HS-27A (cell line): ENCODE measurements at regions not wholly inside any gene's neighbourhood (a gene's known extent, or its start where the extent isn't known, plus 50 kb on each side); places are given as distances from the start of the nearest gene placed in this dataset.
"Not testable (repeated sequence)": the region's sequence is repeated elsewhere in the genome, so short reads cannot be mapped to it uniquely, and the experiment has no call there.

Experiments used
- DNase-seq: peaks from one replicate; pipeline ENCODE4 v3.0.0-alpha.2; 2012; ENCODE audit warnings: low read depth, missing footprints

DNA sequence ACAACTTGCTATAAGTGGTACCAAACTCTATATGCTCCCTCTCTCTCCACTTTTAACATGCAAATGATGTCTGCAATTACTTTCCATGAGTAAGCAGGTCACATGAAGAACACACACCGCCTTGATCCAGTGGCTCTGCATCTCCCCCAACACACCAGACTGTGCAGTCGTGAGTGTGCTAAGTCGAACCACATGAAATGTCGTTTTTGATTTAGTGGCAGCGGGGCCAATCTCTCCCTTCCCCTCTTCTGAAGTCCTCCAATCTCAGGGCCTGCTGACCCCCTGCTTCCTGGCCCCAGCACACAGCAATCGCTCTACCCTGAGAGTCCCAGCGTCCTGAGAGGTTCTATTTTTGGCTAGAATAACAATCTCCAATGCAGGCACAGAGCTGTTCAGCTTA lies 312.5 kb downstream of the SHQ1 start:
- no peak for DNase-seq

DNA sequence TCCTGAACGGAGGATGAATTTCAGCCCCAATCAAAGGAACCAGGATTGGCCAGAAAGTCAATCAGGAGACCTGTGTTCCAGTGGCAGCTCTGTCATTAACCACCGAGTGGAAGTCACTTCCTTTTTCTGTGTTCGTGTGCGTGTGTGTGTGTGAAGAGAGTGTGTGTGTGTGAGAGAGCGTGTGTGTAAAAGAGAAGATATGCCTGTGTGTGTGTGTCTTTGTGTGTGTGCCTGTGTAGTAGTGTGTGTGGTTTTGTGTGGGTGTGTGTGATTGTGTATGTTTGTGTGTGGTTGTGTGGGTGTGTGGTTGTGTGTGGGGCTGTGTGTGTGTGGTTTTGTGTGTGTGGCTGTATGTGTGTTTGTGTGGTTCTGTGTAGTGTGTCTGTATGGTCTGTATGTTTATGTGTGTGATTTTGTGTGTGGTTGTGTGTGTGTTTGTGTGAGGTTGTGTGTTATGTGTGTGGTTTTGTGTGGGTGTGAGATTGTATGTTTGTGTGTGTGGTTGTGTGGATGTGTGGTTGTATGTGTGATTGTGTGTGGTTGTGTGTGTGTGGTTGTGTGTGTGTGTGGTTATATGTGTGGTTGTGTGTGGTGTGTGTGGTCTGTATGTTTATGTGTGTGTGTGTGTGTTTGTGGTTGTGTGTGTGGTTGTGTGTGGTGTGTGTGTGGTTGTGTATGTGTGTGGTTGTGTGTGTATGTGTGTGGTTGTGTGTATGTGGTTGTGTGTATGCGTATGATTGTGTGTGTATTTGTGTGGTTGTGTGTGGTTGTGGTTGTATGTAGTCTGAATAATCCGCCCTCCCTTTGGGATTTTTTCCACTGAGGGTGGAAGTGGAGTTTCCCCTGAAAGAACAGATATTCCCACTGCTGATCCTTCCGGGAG lies 314.4 kb downstream of the SHQ1 start:
- no peak for DNase-seq

DNA sequence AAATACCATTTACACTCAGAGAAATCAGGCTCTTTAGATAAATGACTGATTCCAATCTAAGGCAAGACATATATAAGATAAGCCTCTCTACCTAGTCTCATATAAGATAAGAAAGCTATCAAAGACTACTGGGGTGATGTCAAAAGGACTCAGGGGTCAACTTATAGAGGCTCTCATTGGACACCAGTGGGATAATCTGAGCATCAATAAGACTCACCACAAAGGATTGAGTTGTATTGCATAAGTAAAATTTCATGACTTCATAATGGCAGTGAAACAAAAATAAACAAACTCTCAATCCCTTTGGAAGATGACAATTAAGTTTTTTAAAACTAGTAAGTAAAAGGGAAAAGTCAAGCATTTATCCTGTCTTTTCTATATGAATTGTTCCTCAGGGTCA lies 317.8 kb downstream of the SHQ1 start:
- DNase-seq = no peak

DNA sequence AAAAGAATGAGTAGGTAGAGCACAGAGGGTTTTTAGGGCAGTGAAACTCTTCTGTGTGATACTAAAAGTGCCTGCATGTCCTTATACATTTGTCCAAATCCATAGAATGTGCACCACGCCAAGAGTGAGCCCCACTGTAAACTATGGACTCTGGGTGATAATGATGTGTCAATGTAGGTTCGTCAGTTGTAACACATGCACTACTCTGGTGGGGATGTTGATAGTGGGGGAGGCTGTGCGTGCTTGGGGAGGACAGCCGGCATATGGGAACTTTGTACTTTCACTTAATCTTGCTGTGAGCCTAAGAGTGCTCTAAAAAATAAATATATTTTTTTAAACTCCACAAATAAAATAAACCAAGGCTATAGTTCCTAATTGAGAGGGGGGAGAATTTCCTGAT lies 319.2 kb downstream of the SHQ1 start:
- no peak for DNase-seq

DNA sequence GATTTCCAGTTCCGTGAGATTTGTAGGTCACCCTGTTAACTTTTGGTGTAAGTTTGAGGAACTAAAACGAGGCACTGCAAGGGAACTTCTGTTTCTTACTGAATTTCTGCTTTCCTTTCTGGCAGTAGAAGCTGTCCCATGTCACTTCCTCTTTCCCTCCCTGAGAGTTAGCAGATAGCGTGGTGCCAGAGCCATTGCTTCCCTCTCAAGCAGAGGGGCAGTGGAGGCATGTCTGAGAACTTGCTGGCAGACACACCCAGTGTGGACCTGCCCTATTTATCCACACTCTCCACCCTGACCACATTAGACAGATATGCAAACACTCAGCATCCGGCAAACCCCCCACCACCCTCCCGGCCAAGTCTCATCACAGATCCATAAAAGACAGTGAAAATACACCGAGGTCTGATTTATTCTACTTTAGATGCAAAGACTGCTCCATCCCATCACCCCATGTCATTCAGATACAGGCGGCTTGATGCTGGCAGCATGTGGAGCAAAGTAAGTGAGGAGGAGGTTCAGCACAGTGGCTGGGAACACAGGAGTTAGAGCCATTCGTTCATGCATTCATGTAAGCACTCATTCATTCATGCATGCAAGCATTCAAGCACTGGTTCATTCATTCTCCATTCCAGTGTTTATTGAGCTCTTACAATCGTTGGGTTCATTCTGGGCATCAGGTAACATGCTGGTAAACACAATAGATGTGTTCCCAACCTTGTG lies 324.7 kb downstream of the SHQ1 start:
- DNase-seq = no peak

DNA sequence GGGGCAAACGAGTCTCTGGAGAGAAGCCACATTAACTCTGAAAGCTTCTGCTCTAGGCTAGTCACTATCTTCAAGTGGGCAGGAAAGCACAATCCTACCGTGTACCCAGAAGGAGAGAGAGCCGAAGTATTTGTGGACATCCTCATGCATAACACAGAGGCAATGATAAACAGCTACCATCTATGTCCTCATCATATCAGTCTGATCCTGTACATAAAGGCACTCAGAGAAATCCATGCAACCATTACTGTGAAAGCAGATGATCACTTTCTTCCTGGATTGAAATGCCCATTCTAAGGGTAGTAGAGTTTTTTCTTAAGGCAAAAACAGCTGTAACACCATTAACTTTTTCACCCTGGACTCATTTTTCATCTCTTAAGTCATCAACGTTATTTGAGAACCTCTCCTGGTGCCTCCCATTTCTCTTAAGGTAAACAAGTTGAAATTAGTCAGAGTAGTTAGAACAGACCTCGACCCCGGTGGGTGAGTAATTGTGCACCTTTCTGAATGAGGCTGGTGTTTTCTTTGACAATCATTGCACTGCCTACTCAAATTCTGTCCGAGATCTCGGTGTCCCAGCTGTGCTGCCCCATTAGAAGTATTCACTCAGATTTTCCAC lies 327.4 kb downstream of the SHQ1 start:
- peak; percentile 27 for DNase-seq

DNA sequence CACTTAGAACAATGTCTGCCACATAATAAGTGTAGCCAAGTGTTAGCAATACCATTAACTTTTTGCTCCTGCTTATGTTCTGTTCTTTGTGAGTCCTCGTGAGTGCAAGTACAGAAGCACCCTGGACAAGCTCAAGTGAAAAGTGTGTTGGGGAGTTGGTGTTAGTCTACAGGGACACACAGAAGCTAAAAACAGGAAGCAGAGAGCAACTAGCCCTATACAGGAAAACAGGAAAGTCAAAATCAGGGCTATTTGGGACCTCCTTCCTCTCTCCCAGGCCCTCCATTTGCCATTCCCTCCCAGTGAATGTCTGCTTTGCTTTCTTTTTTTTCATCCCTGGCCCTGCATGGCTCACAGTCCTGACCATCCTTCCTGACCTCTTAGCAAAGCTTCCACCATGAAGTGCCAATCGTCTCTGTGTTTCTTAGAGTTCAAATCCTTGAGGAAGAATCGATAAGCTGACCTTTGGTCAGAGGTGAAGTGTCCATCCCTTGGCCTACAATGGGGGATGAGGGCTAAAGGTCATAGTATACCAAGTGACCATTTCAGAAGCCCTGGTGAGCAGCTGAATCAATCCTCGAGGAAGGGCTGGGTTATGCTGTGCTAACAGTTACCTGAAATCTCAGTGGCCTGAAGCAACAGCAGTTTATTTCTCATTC lies 328.2 kb downstream of the SHQ1 start:
- no peak for DNase-seq

DNA sequence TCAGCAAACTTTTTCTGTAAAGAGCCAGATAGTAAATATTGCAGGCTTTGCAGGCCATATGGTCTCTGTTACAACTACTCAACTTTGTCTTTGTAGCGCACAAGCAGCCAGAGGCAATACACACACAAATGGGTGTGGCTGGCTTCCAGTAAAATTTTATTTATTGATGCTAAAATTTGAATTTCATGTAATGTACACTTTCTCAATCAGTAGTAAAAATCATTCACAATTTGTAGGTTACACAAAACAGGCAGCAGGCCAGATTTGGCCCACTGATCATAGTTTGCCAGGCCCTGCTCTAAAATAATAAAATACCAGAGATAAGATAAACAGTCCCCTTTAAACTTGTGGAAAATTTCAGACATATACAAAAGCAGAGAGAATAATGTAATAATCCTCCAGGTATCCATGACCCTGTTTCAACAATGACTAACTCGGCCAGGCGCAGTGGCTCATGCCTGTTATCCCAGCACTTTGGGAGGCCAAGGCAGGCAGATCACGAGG lies 330.3 kb downstream of the SHQ1 start:
- no peak for DNase-seq

DNA sequence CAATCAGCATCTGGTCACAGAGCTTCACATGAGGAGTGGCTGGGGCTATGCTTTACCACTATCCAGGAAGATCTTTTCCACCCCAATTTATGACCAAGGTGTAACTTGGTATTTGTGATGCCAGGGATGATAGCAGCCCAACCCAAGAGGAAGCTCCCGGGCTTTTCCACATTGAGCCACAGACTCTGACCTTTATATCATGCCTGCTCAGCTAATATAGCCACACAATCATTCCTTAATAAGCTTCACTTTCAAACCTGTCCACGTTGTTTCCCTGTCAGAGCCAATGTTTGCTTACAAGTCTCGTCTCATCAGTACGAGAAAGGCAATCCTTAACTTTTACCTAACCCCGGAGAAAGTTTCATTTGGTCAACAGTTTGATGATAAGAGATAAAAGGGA lies 330.9 kb downstream of the SHQ1 start:
- no peak for DNase-seq

DNA sequence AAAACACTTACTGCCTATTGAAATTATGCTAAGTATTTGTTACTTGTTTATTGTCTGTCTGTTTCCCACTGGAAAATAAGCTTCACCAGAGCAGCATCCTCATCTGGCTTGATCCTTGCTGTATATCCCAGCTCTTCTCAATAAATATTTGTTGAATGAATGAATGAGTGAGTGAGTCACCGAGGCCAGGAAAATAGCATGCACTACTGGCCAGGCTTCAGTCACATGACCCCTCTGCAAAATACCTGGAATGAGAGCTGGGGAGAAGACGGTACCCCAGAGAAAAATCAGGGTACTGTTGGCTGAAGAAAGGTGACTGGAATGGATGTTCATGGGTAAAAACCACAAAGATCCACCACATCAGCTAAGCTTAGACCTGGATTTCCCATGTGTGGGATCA lies 331.9 kb downstream of the SHQ1 start:
- DNase-seq = no peak

DNA sequence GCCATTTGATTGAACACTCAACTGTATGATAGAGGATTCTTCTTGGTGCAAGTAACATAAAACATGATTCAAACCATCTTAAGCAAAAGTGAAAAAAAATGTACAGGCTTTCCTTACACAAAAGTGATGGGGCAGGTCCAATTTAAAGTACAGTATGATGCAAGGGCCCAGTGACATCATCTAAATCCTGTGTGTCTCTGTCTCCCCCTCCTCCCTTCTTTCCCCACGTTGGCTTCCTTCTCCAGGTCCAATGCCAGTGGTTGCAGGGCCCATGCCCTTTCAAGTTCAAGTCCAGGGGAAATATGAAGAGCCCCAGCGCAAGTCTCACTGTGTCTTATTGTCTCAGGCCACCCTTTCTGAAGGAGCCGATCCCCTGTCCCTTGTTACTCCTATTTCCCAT lies 332.3 kb downstream of the SHQ1 start:
- no peak for DNase-seq

DNA sequence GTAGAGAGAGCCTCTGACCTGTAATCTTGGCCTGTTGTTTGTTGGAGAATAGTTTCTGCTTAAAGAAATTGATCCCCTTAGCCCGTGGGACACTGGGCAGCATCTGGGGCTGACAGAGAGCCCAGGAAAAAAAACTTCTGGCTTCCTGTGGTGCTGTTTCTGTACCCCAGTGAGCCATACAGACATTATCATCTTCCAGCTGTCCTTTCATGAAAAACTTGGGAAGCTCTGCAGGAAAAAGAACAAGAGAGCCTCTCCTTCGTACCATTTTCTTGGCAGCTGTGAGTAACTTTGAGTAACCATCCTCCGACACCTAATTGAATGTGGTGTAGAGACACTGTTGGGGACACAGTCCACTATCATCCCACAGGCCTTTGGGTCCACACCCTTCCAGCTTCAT lies 333.0 kb downstream of the SHQ1 start:
- DNase-seq = no peak

DNA sequence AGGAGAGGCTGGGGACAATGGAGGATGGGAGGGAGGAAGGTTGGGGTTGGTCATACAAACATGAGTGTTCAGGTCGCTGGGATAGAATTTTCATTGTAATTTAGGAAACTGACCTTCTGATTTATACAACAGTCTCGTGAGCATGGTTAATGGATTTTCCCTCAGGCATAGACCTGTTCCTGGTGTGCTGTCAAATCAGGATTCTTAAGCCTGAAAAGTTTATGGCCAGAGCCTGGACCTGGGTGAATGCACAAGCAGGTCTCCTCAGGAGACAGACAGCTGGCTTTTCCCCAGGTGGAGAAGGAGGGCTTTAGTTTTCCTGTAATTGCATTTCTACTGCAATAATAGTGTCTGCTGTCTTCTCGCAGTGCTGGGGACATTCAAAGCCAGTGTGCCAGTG lies 338.0 kb downstream of the SHQ1 start:
- DNase-seq = no peak

DNA sequence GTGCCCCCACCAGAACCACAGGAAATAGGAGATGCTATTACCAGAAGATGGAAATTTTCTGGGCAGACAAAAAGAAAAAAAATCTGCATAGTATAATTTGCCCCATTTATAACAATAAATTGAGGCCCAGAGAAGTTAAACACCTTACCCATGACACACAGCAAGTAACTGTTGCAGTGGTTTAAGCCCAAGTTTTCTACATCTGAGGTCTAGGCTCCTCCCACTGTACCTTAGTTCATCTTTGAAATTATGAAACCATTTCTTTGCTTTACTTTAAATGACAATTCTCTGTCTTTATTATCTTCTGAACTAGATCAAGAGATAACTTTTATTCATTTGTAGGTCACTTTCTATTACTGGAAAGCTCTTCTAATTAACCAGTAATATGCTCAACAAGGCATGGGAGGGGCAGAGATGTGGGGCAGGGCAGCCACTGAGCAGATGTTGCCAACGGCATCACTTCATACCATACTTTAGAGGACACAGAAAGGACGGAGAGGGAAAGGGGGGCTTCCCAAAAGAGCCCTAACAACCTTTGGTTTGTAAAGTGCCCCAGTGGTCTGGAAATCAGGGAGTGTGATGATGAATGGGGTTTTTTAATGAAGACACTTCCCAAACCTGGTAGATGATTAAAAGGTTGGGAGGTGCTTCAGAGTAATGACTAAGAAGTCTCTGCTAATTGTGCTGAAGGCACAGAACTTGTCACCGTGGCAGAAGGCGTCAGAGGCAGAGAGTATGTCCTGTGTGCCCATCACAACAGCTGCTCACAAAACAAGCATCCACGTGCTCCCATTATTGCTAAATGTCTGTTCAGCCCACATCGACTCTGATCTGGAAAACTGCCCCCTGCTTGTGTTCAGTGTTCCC lies 342.5 kb downstream of the SHQ1 start:
- DNase-seq = no peak

DNA sequence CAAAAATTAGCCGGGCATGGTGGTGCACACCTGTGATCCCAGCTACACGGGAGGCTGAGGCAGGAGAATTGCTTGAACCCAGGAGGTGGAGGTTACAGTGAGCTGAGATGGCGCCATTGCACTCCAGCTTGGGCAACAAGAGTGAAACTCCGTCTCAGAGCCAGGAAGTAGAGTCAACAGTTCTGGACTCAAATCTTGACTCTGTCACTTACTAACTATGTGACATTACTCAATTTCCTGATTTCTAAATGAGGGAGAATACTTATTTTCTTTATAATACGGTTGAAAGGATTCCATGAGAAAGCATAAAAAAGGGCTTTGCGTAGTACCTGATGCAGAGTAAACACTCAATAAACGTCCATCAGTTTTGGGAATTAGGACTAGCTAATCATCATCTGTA lies 350.7 kb downstream of the SHQ1 start:
- not testable (repeated sequence) for DNase-seq

DNA sequence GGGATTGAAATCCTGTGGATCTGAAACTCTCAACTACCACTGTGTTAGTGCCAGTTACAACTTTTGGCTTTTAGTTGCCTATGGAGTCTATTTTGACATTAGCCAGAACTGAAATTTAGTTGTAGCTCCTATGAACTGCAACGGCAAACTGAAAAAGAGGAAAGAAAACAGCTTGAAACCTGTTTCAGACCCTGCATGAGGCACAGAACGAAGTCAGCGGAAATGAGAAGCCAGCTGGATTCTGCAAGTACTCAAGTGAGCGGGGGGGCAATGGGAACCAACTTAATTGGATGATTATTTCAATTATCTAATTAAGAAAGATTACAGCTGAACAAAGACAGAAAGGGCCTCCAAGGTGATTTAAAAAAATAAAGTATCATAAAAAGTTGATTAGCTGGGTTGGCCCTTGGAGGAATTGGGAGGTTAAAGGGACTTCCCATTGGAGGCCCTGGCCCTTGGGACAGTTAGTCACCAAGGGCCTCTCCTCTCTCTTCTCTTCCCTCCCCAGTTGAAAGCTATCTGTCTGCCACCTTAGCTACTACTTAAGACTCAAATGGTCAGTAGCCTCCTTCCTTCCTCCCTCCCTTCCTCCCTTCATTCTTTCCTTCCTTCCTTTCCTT lies 352.1 kb downstream of the SHQ1 start:
- no peak for DNase-seq

DNA sequence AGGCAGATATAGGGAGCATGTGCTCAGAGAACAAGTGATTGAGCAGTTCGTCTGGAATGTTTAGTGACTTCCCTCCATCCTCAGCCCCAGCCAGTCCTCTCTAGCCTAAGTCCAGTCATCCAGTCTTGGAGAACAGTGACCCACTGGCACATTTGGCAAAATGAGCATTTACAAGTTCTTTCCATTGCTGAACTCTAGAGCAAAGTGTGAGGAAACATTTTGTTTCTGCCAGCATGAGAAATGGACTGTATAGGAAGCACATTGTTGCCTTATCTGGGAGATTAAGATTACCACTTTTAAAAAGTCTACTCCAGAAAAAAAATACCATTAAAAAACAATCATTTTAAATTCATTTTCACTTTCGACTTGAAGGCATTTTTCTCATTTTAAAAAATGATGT lies 353.6 kb downstream of the SHQ1 start:
- DNase-seq = no peak

DNA sequence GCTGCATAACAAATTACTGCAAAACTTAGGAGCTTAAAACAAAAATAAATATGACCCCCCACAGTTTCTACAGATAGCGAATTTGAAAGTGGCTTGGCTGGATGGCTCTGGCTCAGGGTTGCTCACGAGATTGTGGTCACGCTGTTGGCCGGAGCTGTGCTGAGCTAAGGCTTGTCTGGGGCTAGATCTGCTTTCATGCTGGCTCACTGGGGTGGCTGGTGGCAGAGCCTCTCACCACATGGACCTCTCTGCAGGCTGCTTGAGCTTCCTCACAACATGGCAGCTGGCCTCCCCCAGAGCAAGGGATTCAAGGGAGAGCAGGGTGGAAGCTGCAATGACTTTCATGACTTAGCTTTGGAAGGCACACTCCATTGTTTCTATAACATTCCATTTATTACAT lies 354.1 kb downstream of the SHQ1 start:
- DNase-seq = no peak

DNA sequence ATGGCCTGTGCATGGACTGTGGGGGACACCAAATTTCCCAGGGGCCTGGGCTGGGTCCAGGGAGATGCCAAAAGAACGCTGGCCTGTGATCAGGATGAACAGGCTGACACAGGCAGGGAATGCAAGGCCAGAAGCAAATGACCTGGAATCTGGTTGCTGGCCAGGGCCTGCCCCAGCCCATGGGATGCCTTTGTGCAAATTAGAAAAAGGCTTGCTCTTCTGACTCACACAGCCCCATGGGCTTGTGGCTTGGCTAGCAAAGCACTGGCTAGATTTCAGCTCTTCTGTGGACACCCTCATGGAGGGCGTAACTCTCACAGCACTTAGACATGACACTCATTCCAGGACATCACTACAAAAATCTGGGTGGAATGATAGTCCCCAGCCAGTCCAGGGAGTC lies 356.0 kb downstream of the SHQ1 start:
- DNase-seq = peak; percentile 83

DNA sequence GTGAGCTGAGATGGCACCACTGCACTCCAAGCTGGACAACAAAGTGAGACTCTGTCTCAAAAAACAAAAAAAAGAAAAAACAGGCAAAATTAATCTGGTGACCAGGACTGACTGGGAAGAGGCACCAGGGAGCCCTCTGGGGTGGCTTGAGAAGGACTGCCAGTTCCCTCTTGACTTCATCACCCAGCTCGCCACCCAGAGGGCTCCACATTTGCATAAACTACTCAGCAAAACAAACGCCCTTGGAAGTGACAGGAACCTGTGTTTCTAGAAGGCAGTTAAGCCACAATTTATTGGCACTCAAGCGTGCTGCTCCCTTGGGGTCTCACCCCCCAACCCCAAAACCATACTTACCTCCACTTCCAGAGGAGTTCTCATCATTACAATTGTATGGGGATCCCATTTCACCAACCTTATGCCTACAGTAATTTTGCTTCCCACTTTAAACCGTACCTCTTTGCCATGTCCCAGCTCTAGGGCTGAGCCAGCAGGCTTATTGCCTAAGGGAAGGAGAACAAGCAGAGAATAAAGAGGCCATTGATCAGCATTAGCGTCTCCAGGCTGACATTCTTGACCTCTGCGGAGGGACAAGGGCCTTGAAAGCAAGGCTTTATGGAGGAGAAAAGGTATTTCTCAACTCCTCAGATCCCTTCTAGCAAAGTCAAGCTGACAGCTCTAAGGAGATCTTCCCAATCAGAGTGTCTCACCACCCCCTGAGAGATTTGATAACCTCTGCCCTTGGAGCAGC lies 357.4 kb downstream of the SHQ1 start:
- DNase-seq = no peak
